HG03066 (cell line): ENCODE measurements at regions not wholly inside any gene's neighbourhood (a gene's known extent, or its start where the extent isn't known, plus 50 kb on each side); places are given as distances from the start of the nearest gene placed in this dataset.

Experiments
- ATAC-seq: cut with Tn5 transposase; IDR thresholded peaks from one replicate; pipeline ENCODE4 v1.9.1; 2021; ENCODE audit warnings: low read depth; ENCODE audit not compliant: unreplicated experiment

DNA sequence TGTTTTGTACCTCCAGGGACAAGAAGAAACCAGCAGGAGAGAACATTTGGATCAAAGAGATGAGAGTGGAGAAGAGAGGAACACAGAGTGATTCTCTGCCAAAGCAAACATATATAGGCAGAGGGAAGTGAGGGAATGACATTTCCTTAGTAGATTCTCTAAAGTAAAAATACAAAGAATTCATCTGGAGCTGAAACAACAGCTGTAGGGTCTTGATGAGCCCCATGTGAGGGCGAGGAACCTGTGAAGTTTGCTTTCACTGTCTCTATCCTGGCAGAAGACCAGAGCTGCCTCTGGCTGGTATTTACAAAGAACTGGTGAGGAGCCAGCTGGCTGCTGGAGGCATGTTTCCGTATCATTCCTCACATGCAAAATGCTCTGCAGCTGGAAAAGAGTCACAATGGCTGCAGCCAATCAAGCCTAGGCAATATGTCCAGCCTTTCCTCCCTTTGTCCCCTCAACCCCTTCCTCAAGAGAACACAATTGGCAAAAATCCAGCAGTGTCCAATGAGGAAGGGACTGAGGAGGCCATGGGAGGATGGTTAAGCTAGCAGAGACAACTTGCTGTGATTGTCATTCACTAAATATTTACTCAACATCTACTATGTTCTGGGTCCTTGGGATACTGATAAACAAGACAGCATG is 122.5 kb downstream of the PHLDA1 start:
- no peak for ATAC-seq

DNA sequence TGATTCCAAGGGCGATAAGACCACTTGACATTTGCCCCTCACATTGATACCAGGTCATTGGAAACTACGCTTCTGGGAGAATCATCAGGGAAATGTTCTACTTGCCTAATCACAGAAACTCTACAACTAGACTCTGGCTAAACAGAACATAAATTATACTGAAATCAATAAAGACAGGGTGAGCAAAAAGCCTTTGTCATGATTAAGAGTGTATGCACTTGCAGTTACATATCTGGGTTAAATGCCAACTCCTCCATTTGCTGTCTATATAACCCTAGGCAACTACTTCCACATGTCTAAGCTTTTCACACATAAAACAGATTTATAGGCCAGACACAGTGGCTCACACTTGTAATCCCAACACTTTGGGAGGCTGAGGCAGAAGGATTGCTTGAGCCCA is 125.7 kb downstream of the PHLDA1 start:
- no peak for ATAC-seq

DNA sequence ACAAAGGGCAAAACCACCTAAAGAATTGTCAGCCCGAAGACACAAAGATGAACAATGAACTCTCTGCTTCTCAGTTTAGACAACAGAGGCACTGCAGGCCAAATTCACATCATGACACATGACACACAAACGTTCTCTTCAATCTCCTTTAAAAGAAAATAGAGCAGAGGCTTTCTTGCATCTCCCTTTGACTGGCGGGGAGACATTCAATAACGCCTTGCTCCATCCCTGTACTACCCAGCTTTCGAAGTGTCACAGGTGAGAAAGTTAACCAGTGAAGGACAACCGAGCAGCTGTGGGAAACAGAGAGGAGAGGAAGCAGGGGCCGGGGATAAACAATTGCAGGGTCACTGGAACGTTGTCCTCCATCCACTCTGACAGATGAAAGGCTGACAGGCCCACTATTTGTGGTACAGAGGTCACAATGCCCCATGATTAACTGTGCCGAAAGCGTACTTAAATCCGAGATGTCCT is 130.8 kb downstream of the PHLDA1 start:
- no peak for ATAC-seq

DNA sequence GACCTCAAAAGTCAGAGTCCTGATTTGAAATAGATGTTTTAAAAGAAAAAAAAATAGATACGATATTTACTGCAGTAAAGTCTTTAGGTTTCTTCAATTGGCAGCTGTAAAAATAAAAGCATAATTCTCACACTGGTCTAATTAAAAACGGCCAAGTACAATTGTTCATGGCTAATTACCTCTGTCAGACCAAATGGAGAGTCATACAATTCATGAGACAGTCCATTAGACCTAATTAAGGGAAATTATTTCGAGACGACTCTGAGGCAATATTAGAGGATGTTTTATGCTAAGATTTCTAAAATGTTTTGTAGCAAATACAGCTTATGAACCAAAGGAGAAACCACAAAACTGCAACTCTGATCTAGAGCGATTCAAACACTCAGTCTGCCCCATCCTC is 131.3 kb downstream of the PHLDA1 start:
- no peak for ATAC-seq

DNA sequence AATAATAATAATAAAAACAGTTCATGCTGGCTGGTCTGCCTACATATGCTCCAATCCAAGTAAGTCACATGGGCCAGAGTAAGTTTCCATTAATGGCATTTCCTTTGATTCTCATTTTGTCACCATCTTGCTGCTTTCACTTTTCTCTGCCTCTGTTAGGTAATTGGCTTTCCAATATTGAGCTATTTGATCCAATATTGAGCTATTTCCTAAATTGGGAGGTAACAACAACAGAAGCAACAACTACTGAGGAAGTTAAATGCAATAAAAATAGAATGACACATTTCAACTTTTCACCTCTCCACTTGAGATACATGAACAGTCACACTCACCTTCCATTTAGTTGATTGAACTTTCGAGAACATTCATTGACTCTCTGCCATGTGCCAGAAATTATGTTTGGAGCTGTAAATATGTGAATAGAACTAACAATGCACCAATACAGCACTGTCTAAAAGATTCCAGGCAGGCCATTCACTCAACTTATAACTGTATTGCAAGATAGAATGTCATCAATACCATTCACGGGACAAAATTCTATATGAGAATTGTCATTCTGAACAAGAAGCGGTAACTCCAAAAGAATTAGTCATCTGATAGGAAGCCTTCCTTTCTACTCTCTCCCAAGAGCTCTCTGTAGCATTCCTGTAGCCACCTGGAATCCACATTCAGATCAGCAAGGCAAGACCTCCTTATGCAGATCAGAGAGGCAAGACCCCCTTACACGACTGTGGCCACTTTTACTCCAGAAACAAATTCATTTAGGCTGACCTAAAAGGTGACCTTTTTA is 136.4 kb downstream of the PHLDA1 start:
- ATAC-seq: no peak

DNA sequence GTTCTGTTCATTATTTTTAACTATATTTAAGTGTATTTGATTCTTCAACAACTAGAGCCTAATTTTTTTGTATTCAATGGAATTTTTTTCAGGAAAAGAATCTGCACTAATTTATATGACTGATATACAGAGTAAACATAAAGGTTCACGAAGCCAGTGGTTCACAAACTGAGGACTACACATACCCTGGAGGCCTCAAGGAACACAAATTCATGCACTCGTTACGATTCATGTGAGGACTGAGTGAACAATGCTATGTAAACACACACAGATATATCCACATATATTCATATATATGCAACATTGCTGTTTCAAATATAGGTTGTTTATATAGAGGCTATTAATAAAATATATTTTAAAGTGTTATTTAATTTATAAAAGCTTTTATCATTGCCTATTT is 137.8 kb downstream of the PHLDA1 start:
- ATAC-seq: no peak

DNA sequence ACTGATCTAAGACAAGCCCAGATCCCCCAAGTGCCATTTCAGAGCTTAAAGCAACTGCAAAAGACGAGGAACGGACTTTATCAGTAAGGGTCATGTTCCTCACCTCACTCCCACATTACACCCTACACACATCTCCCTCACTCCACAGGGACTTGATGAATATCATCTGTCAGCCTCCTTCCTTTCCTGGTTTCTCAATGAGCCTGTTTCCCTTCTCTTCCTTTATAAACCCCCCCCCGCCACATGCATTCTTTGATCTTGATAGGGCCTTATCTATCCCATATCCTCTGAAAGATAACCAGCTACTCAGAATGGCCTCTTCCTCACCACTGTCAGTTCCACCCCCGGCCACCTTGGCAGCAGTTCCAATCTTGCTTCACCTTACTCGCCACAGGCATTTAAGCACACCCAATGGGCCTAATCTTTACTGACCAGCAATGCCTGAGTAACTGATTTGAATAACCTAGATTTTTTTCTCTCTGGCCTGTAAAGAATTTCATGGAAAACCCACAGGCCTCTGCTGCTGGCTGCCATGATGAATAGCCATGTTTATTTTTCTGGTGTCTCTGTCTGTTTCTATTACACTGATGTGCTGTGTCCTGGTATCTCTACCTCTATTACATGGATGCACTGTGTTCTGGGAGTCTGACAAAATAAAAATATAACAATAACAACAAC is 138.7 kb downstream of the PHLDA1 start:
- ATAC-seq: no peak

DNA sequence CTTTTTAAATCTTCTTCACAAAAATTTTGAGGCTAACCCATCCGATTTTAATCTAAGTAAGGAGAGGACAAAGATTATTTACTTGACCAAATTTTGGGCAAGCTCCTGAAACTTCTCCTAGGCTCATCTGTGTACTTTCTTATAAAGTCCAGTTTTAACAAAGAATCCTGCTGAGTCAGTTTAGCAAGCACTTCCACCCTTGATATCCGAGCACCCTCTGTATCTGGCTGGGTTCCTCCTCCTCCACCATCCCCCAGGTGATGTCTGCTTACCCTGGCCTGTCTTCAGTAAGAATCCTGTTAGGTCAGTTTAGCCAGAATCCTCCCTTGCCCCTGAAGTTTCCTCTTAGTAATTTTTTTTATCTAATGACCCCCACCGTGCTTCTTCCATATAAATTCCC is 140.5 kb downstream of the PHLDA1 start:
- ATAC-seq: no peak

DNA sequence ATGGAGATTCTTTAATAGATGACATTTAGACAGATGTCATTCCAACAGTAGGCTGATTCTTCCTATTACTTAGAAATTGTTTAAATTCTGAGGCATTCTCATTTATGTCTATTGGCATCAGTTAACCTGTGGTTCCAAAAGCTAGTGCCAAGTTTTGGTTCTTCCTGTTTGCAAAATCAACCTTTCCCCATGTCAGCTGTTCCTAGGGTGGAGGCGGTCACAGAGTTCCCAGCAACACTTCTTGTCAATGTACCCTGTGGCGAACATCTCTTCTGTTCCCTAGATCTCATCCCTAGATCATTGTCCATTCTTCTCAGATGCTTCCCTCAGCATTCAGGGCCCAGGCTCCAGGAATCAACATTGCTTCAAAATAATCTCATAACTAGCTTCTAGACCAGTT is 140.9 kb downstream of the PHLDA1 start:
- no peak for ATAC-seq

DNA sequence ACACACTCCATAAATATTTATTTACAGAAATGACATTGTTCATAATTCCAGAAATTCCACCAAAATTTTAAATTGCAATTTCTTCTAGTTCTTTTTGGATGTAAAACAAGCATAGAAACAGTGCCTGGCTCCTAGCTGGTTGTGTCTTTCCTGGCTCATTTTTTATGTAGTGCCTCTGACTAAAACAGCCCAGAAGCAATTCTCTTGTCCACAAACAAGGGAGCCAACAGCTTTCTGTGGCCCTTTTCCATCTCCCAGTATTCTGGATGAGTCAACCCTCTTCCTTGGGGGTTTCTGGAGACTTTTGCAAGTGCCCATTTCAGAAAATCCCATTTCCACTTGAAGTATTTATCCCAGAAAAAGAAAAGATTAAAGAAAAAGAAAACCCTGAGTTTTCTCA is 141.4 kb downstream of the PHLDA1 start:
- no peak for ATAC-seq

DNA sequence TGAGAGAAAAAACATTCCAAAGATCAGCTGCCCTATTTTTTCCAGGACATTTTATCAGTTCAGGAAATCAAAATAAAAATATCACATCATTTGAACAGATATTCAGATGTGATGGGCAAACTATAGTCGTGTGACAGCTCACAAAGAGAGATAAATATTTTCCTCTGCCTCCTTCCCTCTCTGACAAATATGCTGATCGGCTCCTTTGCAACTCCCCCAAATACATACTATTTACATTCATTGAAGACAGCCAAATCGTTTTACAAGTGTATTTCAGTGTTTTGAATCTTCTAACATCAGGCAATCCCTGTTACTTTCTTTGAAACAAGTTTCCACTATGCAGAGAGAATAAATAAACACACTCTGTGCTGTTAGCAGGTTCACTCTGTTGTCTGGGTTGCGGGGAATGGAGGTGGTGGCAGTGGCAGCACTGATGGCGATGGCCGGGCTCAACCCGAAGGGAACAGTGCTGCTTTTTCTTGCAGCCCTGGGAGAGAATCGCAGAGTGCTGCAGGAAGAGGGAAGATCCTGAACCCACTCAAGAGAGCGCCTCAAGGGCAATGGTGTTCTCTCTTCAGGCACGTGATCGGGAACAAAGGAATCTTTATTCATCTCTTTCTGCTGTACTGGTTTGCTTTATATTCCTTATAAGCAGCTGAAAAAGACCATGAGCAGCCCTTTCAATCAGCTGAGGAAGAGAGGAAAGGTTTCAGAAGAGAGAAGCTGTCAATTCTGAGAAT is 142.5 kb downstream of the PHLDA1 start:
- ATAC-seq: no peak

DNA sequence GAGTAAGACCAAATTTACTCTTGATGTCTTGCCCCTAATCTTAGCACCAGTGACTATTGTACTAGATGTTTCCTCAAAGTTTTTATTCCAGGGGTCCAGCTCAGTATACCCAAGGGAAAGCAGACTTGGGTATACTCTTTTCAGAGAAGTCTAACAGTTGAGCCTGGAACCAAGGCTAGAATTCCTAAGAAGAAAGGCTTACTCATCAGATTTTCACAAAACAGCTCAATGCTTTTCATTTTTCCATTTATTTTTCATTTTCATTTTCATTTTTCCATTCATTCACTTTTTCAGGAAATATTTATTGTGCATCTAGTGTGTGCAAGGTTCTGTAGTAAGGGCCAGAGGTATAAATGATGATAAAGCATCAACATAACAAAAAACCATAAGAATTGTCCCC is 143.2 kb downstream of the PHLDA1 start:
- ATAC-seq: no peak

DNA sequence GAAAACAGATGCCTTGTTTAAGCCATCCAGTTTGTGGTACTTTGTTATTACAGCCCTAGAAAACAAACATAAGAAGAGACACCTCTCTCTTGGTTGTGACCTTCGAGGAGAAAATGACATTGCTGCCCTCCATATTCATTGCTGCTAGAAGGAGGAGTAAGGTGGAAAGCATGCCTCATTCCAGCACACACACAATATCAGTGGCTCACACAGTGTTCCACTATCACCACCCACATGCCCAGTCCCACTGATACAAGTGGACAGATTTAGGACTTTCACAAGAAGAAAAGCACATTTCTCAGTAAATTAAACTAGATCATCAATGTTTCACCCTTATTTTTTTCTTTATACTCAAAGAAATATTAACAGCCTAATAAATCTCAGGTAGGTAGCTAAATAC is 143.6 kb downstream of the PHLDA1 start:
- ATAC-seq: no peak

DNA sequence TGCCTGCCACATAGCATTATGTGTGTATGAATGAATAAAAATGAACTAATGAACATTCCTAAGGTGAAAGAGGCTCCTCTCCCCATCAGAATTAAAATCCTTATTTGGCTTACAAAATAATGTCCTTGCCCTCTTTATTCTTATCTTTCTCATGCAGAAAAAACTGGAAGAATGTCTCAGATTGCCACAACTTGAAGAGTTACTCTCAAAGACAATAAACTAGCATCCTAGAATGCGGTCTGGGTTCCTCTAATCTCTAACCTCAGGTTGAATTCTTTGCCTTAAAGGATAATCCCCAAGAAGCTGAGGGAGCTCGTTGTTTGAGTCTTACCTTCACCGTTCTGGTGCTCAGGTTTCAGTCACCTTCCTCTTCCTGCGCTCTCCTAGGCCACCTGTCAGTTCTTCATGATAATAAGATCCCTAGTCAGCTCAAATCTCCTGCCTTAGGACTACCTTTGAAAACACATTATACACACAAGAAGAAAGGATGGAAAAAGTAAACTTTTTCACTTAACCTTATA is 147.1 kb downstream of the PHLDA1 start:
- no peak for ATAC-seq

DNA sequence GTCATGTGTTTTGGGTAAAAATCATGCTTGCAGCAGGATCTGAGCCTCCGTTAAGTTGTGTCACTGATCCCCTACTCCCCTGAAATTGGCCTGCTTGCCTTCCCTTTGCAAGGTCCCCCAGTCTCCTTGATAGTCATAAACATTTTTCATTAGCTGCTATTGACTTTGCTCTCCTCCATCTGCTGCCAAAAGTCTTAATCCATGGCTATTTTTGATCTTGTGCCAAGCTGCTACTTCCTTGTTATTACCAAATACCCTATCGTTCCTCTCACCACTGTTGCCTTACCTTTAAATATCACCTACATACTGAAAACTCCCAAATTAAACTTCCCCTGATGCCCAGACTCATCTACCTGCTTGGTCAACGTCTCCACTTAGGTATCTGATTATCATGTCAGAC is 148.3 kb downstream of the PHLDA1 start:
- ATAC-seq: no peak

DNA sequence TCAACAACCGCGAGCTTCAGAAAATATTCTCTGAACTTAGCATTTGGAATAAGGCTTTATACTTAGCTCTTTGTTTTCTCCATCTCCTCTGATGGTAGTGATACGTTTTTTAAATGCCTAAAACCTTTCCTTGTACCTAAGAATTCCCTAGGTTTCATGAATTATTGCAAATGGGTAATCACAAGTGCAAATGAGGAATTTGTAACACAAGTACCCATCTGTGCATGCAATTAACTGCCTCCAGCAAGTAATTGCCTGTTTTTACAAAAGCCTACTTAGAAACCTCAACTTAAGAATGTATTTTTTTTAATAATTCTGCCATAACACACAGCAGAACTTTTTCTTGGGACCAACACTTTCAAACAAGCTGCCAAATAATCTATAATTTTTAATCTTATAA is 149.2 kb downstream of the PHLDA1 start:
- ATAC-seq: no peak

DNA sequence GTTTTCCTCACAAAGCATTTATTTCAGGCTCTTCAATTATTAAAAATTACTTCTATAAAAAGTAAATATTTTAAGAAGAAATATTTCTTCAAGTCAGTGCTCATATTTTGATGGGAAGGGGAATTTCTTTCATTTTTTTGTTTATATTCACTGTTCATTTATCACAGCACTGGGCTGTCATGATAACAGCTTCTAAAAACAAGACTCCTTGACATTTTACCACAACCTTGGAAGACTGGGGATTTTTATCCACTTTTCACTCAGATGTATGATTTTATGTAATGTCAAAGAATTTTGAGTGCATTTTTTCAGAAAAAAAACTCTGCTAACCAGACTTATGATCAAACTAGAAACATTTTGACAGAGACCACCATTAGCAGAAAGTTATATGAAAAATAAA is 149.7 kb downstream of the PHLDA1 start:
- ATAC-seq: no peak

DNA sequence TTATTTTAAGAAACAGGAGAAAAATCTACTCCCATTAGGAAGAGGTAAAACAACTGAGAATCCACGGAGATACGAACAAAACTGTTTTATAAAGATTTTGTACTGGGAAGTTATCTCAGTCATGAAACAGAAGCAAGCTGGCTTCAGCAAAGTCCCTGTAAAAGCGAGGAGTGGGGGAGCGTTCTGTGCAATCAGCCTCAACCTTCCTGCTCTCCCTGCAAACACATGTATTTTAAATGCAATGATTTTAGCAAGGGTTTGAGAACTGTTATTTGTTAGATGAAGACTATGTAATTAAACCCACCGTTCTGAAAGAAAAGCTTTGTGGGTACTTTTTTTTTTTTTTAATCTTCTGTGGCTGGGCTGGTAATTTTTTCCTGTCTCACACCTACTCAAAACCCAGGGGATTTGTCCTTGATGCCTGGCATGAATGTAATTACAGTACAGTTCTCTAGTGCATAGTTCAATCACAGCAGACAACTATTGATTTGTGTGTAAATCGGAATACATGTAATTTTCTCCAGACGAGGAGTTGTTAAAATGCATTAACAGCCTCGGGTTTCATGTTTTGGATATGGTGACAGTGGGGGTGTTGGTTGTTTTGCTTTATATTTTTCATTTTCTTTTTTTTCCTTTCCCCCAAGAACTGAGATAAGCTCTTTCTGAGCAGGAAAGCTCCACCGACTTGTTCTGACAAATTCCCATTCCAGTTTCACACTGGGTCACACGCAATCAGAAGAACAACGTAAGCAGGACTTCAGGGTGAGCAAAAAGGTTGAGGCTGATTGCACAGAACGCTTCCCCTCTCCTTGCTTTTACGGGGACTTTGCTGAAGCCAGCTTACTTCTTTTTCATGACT is 153.6 kb downstream of the PHLDA1 start:
- no peak for ATAC-seq

DNA sequence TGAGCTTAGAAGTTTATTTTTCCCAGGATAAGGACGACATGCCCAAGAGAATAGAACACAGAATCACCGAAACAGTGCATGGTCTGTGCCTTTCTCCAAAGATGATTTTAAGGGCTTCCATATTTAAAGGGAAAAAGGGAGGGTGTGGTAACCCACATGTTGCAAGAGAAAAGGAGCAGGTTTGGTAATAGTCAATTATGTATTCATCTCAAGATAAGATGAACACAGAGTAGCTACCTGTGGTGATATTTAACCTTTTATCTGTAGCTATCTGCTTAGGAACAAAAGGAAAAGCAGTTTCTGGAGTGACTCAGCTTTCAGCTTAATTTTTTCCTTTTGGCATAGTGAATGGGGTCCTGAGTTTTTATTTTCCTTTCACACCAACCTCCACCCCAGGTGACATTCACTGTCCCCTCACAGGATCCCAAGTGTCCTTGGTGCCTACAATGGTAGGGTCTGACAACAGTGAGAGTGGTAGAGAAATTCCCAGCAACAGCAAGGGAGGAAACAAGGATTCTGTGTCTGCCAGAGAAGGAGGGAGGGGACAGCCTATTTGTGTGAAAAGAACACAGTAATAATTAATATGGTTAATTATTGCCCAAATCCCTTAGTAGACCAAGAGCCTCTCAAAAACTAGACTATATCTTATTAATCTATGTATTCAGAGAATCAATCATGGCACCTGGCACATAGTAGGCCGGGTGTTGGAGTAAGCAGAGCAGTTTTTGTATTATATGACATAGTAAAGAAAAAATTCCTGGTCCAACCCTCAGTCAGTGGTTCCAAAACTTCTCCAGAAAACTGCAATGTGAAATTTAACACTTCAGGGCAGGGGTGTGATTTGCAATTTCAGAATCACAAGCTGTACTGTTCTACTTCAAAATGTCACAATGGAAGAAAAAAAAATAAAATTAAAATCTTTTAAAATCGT is 154.5 kb downstream of the PHLDA1 start:
- no peak for ATAC-seq
